ENCODE measurements at regions not wholly inside any gene's neighbourhood (a gene's known extent, or its start where the extent isn't known, plus 50 kb on each side); places are given as distances from the start of the nearest gene placed in this dataset.
"Not testable (repeated sequence)": the region's sequence is repeated elsewhere in the genome, so short reads cannot be mapped to it uniquely, and the experiment has no call there.

- no peak for DNase-seq
These were observed 178.6 kb downstream of the RPS24 start for GRCh38 chr10:78212060-78212785.

DNA sequence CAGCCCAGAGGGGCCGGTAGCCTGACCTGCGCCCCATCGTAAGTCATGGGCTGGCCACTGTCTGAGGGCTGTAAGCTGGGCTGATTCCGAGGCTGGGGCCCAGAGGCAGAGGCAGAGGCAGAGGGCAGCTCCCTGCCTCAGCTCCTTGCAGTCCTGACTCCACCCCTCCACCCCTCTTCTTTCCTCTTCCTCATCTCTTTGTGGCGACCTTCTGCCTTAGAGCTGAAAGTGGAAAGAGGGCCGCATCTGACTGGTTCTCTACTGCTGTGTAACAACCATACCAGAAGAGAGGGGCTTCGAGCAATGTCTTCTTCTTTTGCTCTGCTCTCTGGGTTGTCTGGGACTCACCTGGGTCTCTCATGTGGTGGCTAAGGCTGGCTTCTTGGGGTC, 179.1 kb downstream of the RPS24 start:
- DNase-seq: peak in 1 of 3 donors; percentile 40

DNA sequence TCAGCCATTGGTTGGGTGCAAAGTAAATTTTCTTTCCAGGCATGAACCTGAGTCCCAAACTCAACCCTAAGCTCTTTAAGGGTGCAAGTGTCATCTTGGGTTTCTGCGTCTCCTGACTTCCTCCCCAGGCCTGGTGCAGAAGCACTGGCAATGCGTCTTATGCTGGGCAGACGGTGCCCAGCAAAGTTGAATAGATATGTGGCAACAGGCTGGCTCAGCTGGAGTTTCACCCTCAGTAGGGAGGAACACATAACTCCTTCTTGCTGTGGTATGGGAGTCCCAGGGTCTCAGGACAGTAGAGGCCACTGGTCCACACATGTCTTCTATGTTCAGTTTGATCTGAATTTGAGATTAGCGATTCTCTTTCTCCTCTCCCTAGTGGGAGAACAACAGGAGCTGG, 181.3 kb downstream of the RPS24 start:
- DNase-seq: peak; percentile 50 to 59 (median 56)

DNA sequence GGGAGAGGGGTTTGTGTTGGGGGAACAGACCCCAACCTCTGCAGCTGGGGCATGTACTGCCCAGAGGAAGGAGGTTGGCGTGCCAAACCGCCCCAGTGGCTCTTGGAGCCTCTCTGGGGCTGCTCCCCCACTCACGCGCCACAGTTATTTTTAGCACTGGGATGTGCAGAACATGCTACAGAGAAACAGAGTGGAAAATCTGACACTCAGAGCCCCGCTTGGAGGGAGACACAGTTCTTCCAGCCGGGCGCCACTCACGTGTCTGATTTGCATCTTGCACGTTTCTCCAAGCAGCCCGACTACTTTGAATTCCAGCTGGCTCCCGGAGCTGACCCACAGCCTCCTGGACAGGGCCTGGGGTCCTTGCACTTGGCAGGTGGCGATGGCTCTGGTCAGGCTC, 182.0 kb downstream of the RPS24 start:
- peak; percentile 37 to 52 (median 46) for DNase-seq

DNA sequence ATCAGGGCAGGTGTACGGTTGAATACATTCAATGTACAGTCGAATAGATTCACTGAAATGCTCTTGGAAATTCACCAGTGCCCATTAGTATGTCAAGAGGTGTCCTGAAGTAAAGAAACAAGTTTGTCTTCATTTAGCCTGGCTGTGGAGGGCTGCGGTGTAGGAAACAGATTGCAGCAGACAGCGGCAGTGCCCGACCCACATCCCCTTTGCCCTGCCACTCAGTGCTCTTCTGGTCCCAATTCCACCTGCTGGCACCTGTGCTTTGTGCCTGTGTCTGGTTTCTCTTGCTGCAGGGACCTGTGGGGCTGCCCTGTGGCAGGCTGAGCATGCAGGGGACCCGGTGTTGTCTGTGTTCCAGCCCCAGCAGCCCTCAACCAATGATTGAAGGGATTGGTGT, 183.7 kb downstream of the RPS24 start:
- DNase-seq: no peak

- DNase-seq: no peak
These were observed 185.3 kb downstream of the RPS24 start for GRCh38 chr10:78218798-78219490.

DNA sequence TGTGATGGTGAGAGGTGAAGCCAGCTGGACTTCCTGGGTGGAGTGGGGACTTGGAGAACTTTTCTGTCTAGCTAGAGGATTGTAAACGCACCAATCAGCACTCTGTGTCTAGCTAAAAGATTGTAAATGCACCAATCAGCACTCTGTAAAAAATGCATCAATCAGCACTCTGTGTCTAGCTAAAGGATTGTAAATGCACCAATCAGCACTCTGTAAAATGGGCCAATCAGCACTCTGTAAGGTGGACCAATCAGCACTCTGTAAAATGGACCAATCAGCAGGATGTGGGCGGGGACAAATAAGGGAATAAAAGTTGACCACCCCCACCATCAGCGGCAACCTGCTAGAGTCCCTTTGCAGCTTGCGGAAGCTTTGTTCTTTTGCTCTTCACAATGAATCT, 185.9 kb downstream of the RPS24 start:
- DNase-seq: not testable (repeated sequence)

GRCh38 chr10:78220781-78221180, 187.1 kb downstream of the RPS24 start:
- DNase-seq: no peak

DNA sequence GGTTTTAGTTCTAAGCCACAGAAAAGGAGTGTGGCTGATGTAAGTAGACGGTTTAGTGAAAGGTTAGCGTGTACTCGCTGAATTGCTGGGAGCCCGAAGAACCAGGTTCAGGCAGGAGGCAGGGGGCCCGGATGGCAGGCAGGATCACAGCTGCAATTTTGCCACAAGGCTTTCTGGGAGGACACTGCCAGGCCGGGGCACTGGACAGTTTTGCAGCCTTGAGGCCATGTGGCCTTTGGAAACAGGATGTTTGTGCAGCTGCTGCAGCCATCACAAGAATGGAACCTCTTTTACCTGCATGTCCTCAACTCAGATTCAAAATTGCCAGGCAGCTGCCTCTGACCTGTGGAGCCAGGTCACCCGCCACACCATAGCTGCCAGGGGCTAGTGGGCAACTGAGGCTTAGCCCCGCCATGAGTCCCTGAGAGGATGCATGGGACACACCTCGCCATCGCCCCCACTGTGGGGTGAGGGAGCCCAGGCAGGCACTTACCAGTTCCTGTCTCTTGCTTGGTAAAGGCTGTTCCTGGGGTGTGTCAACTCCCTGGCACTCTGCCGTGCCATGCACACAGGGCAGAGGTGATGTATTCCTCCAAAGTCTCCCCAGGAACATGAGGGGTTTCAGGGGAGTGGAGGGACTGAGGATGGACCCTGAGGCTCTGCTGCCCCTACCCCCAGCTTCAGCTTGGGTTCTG, 188.6 kb downstream of the RPS24 start:
- DNase-seq: no peak

- DNase-seq: no peak
These were observed 189.4 kb downstream of the RPS24 start for GRCh38 chr10:78223088-78223487.

DNA sequence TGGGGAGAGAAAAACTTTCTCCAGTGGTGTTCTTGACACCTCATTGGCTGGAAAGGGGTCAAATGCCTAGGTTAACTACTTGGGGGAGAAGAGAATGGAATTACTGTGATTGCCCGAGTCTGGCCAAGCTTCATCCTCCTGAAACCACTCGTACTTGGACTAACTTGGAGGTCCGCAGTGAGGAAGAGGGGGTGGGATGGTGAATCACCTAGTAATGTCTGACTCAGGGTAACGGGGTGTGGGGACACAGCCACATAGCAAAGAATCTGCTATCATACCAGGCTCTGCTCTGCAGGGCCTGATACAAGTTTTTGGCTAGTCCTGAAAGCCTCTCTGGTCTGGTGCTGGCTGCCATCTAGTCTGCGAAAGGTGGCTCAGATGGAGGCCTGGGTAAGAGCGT, 190.9 kb downstream of the RPS24 start:
- DNase-seq: no peak

- DNase-seq: no peak
These were observed 191.9 kb downstream of the RPS24 start for GRCh38 chr10:78225594-78225993.

- DNase-seq: no peak
These were observed 195.8 kb downstream of the RPS24 start for GRCh38 chr10:78229489-78229888.

DNA sequence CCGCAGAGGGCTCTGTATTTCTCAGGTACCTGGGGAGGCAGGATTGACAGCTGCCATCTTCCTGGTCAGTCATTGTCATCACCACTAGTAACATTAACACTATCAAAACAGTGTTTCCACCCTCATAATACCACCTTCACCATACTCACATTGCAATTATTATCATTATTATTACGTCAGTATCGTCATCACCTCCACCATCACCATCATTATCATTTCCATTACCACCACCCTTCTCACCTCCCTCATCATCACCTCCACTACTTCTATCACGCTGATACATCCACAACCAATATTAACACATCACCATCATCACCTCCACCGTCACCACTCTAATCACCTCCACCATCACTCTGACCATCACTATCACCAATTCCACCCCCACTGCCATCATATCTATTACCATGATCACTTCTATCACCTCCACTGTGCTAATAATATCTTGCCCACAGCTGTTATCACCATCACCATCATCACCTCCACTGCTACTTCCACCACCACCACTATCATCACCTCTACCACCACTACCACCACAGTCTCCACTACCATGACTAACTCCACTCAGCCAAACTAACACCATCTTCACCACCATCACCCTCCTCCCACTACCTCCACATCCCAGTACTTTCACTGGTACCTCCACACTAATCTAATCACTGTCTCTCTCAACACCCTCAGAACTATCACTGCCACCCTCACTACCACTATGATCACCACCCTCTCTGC, 196.4 kb downstream of the RPS24 start:
- no peak for DNase-seq

DNA sequence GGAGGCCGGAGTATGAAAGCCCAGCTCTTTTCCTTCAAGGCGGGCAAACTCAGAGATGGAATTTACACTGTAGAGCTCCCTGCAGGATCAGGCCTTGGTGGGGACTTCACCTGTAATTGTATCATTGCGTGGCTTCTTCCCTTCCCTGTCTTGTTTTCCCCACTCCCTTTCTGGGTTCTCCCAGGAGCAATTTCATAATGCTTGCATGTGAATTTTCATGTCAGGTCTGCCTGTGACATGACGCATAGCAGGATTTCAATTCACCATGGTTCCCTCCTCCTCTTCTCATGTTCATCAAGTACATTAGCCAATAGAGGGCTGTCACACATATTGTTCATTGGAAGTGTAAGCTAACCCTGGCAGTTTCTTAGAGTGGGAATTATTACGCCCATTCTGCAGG, 197.7 kb downstream of the RPS24 start:
- no peak for DNase-seq

- DNase-seq: peak in 2 of 3 donors; percentile 32 to 46
These were observed 198.3 kb downstream of the RPS24 start for GRCh38 chr10:78231939-78232338.

- DNase-seq: no peak
These were observed 202.9 kb downstream of the RPS24 start for GRCh38 chr10:78236416-78237015.

DNA sequence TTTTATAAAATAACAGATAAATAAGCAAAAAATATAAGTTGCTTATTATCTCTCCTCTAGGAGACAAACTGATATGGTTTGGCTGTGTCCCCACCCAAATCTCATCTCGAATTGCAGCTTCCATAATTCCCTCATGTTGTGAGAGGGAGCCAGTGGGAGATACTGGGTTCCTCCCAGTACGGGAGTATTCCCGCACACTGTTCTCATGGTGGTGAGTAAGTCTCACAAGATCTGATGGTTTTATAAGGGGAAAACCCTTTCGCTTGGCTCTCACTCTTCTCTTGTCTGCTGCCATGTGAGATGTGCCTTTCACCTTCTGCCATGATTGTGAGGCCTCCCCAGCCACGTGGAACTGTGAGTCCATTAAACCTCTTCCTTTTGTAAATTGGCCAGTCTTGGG, 204.3 kb downstream of the RPS24 start:
- peak; percentile 29 to 56 (median 33) for DNase-seq

DNA sequence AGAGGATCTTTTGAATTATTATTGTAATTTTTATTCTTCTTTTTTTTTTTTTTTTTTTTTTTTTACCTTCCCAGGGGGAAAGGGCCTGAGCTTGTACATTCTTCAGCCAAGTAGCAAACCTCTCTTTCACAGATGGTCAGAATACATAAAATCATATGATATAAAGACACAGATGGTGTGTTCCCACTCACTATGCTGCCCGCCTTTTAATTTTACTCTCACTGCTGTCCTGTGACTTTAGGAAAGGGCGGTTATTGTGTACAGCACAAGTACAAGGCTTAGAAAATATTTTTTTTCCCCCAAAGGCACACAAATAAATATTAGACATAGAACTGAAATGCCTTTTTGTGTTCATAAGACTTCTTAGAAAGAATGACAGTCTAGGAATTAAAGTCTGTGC, 213.6 kb downstream of the RPS24 start:
- no peak for DNase-seq

- no peak for DNase-seq
These were observed 214.2 kb downstream of the RPS24 start for GRCh38 chr10:78247821-78248220.

DNA sequence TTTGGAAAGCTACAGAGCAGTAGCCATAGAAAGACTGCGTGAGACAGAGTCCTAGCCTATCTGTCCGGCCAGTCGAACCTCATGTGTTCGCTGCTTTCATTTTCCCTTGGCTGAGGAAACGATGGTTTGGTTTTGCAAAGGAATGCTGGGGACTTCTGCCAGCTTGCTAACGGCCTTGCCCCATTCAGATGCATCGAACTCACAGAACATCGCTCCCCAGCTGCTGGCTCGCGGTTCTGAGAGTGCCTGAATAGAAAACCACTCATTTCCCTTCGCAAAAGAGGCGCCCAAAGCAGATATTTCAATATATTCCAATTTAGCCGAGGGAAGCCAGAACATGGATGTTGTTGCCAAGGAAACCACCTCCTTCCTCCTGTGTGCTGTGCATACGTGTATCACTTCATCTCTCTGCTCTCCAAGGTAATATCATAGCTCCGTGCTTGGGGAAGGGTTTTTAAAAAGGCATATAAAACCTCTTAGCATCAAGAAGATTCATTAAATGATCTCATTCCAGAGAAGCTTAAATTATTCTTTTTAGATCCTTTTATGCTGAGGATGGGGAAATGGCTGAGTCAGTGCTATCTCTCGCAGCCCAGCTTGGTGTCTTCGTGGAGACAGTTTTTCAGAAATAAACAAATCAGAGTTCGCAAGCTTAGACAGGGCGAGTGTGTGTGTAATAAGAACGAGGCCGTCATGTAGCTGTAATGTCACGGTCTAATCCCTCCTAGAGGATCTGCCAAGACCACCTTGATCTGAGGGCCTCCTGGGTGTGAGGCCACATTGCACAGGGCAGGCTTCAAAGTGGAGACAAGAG, 215.2 kb downstream of the RPS24 start:
- no peak for DNase-seq

DNA sequence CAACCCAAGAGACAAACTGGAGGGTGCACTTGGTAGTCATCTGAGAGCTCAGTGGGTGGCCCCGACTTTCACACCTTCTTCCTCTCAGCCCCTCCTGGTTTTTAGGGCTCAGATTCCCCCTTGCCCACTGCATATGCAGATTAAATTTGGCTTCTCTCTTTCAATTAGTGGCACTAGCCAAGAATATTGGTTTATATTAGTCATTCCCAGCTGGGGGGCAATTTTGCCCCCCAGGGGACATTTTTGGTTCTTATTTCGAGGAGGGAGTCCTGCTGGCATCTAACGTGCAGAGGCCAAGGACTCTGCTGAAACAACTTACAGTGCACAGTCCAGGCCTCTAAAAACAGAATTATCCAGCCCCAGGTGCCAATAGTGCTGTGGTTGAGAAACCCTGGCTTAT, 216.0 kb downstream of the RPS24 start:
- DNase-seq: no peak

All from suppressor macrophage treated with lipopolysaccharide for 1 hour (primary cell).